HG03439 (cell line): ENCODE measurements at regions not wholly inside any gene's neighbourhood (a gene's known extent, or its start where the extent isn't known, plus 50 kb on each side); places are given as distances from the start of the nearest gene placed in this dataset.

ENCODE experiments used
- ATAC-seq: cut with Tn5 transposase; IDR thresholded peaks from one replicate; pipeline ENCODE4 v1.9.1; 2021; ENCODE audit warnings: mild to moderate bottlenecking, moderate library complexity; ENCODE audit not compliant: unreplicated experiment

DNA sequence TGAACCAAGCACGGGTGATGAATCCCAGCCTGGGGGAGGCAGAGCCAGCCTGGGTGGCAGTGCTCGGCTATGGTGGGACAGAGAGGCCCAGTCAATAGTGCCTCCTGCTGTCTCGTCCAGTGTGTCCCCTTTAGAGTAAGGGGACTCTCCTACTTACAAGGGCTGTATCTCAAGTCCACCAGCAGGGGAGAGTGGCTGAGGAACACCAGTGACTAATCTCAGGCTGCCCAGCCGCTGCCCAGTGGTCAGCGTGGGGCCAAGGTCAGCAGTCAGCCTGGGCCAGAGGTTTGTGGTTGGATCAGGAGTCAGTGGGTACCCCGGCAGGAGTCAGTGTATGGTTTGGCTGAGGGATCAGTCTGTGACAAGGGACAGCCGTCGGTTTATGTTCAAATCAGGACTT, 109.2 kb upstream of the RUNX3 start:
- no peak for ATAC-seq

DNA sequence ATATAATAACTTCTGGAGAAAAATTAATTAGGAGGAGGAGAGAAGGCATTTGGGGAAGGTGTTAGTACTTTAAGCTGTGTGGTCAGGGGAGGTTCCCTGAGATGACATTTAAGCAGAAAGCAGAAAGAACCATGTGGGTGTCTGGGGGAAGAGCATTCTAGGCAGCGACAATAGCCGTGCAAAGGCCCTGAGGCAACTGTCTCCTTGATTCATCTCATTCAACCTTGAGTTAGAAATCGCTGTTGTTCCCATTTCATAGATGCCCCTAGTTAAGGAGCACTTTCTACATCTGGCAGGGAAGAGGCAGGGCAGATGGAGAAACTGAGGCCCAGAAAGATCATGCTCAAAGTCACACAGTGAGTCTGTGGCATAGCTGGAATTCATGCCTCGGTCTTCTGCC, 108.6 kb upstream of the RUNX3 start:
- no peak for ATAC-seq

DNA sequence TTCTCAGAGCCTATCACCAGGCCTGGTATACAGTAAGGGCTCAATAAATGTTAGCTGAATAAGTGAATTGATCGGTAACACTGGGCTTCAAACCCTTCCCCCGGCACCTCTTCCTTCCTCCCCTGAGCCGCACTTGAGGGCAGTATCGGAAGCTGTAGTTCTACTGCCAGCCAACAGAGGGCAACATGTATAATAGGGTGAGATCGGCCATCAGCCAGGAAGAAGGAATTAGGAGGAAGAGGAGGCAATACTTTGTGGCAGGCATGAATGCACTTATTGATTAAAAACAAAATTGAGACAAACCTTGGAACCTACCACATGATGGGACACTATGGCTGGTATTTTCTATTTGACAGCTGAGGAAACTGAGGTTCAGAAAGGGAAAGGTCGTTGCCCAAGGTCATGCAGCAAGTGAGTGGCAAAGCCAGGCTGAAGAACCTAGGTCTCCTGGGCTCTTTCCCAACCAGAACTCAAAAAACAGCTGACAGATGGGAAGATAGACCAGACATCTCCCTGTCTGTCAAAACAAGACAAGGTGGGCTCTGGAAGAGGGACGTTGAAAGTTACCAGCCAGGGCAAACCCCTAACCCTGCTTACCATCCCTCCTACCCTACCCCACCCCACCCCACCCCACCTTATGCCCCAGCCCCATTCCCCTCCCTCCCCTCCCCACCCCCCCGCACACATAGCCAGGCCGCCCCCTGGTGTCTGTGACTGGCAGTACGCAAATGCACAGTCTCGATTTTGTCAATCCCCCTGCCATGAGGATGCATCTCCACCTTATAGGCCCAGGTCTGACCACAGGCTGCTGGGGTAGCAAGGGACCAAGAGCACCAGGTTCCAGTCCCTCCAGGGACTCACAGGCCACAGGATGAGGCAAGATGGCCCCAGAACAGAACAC, 107.3 kb upstream of the RUNX3 start:
- no peak for ATAC-seq

DNA sequence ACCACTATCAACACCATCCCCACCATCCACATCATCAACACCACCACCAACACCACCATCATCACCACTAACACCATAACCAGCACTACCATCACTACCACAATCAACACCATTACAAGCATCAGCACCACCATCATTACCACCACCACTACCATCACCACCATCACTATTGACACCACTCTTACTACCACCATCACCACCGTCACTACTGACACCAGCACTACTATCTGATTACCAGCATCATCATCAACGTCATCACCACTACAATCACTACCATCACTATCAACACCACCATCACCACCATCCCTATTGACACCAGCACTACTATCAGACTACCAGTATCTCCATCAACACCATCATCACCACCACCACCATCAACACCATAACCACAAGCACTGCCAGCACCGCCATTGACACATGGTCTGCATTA, 106.1 kb upstream of the RUNX3 start:
- ATAC-seq, result no peak

DNA sequence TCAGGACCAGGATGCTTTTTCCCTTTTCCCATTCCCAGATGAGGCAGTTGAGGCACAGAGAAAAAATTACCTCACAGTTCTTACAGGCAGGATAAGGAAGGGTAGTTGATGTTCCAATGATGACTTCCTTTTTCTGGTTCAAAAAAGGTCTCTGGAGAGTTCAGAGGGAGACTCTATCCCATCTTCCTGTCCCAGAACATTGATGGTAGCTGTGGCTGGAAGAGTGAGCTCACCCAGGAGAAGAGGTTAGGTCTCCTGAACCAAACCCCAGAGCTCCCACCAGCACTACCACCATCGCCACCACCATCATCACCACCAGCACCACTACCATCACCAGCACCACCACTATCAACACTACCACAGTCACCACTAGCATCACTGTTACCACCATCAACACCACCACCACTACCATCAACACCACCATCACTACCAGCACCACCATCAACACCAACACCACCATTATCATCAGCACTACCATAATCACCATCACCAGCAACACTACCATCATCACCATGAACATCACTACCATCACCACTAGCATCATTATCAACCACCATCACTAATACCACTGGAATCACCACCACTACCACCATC, 105.5 kb upstream of the RUNX3 start:
- no peak for ATAC-seq

DNA sequence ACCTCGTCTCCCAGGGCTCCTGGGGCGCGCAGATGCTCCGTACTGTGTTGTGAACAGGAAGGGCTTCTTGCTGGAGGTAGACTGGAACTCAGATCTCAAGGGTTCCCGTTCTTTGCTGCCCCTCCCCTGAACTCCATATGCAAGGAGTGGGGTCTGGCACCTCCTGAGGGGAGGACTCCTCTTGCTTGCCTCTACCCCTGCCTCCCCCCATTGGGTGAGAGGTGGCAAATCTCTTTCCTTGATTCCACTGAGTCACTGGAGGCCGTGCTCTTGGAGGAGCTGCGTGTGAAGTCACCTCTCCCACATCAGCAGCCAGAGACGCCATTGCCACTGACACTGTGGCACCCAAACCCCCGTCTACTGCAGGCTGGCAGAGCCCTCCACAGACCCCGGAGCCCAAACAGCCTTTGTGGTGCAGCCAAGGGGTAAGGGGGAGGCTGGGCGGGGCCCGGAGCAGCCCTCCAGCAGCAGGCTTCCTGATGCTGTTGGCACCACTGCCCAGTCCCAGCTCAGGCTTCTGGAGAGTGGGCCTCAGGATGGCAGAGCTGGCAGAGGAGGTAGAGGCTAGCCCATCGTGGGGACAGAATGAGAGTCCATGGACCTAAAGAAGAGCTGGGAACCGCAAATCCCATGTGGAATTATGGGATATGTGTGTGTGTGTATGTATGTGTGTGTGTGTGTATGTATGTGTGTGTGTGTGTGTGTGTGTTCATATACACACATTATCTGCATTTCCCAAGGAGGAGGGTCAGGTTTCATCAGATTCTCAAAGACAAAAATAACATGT, 104.9 kb upstream of the RUNX3 start:
- no peak for ATAC-seq

DNA sequence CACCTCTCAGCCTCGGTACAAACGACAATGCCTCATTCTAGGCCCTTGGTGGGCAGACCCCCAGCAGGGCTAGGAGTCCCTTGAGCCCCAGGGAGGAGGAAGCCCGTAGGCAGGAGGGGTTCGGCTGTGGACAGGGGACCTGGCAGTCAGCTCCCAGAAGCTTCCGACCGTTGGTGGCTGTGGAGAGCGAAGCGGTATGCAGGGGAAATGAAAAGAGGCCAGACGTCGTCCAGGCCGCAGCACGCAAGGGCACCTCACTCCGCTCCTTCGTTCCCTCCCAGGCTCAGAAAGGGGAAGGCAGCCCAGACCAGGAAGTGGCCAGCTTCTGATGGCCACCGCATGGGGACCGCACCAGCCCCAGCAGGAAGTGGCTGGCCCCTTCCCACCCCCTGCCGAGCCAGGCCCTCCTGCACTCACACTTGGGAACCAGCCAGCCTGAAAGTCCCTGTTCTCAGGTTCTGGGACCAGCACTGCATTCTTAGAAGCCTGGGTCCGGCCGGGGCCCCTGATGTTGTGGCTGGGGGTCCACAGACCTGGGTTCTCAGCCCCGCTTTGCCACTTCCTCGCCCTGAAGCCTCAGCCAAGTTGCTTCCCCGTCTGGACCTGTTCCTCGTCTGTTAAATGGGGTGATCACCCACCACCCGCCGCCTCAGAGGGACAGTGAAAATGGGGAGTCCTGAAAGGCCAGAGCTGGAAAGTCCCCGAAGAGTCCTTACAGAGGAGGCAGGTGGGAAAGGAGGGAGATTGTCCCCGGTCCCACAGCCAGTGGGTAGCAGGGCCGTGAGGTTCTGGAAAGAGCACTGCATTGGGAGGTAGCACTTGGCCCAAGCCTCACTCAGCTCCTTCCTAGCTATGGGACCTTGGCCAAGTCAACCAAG, 104.0 kb upstream of the RUNX3 start:
- ATAC-seq, result no peak

DNA sequence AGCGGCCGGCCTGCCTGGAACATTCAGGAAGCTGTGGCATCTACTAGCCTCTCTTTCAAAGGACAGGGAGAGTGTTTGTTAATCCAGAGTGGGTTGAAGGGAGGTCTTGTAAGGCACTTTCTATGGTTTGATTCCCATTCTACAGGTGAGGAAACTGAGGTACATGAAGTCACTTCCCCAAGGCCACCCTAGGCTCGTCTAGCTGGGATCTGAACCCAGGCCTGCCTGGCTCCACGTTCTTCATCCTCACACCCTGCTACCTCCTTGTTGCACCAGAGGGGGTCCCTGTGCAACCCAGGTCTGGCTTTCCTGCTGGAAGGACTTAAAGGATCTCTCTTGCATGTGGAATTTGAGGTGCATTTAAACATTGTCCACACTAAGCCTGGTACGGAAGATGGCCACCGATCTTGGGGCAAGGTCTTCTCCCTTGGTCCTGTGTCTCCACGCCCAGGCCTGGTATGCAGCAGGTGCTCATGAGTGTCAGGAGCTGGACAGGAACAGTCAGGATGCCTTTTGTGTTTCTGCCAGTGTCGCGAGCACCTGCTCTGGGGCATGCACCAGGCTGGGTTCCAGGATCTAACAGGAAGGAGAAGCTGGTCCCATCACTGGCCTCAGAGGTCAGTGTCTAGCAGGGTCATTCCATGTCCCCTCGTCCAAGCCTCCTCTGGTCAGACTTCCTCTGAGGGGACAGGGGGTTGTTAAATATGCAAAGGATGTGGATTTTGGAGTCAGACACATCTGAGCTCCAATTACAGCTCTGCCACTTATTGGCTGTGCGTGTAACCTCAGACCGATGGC, 103.2 kb upstream of the RUNX3 start:
- no peak for ATAC-seq

DNA sequence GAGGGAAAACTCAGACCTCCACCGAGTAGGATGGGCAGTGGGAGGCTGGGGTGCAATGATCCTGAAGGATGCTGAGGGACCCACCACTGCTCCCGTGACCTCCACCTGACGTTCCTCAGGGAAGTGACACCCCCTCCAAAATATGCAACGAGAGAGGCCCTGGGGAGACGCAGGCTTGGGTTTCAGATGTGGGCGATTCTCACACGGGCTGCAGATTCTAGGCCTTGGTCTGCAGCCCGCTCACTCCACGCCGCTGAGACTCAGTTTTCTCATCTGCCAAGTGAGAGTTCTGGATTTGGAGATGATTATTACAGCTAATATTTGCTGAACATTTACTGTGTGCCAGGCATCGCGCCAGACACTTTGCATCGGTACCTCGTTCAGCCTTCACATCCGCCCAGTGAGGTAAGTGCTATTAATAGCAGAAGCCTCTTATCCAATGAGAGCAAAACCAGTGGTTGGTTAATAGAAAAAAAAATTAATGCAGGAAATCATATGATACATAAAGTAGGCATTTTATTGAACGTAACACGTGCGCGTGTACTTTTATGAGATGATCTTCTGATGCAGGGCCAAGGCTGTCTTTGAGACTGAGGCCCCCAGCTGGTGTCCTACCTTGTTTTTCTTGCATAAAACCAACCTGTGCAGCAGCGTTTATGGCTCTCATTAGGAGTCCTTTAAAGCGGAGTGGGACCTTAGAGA, 102.0 kb upstream of the RUNX3 start:
- ATAC-seq, result peak; percentile 42

DNA sequence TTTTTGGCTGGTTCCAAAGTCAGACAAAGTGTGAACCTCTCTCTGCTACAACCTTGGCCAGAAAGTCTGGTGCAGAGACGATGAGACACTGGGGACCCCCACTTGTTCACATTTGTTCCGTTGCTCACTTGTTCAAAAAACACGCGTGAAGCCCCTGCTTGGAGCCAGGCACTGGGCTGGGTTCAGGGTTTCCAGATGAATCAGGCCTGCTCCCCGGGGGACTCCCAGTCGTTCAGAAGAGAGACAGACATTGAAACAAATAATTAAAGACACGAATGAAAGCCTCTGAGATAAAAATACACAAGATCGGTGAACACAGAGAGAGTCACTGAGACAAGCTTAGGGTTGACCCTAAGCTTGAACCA, 101.5 kb upstream of the RUNX3 start:
- ATAC-seq, result peak; percentile 23

DNA sequence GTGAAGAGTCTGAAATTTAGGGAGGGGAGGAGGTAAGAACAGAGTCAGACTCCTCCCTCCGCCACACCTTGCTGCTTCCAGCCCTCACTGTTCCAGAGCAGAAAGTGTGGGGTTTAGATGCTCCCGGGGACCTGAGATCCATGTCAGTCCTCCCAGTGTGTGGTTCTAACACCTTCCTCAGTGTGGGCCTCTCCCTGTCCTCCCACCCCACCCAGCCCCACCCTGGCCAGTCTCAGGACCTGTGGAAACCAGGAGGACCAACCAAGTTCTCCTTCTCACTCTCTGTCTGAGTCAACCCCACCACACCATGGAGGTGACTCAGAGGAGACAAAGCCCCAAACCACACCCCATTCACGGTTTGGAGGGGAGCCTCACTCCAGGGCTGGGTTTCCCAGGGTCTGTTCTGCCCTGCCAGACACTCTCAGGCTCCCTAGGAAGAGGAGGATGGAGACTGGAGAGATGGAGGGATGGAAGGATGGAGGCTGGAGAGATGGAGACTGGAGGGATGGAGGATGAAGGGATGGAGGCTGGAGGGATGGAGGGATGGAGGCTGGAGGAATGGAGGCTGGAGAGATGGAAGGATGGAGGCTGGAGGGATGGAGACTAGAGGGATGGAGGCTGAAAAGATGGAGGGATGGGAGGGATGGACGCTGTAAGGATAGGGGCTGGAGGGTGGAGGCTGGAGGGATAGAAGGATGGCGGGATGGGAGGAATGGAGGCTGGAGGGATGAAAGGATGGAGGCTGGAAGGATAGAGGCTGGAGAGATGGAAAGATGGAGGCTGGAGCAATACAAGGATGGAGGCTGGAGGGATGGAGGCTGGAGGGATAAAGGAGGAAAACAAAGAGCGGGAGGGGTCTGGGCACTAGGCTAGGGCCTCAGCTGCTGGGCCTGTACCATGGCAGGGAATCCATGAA, 100.9 kb upstream of the RUNX3 start:
- ATAC-seq, result peak; percentile 1

DNA sequence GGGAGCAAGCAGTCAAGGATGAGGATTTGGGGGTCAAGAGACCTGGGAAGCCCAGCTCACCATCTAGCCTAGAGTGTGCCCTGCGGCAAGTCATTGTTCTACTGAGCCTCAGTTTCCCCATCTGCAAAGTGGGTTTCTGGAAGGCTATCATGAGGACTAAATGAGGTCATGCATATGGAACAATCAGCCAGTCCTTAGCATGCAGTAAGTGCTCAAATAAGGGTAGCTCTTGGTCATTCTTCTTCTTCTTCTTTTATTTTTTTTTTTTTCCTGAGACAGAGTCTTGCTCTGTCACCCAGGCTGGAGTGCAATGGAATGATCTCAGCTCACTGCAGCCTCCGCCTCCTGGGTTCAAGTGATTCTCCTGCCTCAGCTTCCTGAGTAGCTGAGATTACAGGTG, 99.9 kb upstream of the RUNX3 start:
- ATAC-seq, result no peak

DNA sequence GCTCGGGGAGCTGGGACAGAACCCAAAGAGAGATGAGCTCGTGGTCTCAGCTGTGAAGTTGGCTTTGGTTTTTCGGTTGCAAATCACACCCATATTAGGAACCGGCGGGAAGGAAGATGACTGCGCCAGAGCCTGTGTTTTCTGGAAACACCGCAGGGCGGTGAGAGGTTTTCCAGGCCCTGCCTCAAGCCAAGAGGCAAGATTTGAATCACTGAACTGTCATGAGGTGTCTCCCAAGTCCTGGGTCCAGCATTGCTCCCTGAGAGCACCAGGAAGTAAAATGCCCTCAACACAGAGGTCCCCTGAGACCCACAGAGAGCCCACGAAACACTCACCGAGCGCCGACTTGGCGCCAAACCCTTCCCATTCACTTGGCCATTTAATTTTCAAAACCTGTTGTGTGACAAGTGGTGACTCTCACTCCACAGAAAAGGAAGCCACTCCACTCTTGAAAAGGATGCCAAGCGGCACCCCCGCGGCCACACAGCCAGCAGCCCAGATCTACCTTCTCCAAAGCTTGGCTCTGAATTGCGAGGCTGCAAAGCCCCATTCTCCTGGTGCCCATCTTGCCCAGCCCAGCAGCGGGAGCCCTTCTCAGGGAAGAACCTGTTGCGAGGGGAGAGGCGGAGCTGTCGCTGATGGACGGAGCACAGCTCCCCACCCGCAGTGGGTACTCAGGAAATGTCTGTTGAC, 99.0 kb upstream of the RUNX3 start:
- ATAC-seq, result no peak

DNA sequence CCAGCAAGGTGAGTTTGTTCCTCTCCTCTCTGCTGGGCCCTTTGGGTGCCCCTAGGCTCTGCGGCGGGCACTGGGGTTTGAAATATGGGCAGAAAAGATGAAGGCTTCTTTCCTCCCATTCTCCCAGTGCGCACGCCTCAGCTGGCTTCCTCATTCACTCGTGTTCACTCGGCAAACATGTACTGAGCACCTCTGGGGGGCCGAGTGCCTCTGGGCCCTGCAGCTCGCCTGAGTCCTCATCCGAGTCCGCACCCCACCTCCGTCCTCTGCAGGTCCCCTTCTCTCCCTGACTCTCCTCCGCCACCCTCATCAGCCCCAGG, 98.5 kb upstream of the RUNX3 start:
- ATAC-seq, result no peak

DNA sequence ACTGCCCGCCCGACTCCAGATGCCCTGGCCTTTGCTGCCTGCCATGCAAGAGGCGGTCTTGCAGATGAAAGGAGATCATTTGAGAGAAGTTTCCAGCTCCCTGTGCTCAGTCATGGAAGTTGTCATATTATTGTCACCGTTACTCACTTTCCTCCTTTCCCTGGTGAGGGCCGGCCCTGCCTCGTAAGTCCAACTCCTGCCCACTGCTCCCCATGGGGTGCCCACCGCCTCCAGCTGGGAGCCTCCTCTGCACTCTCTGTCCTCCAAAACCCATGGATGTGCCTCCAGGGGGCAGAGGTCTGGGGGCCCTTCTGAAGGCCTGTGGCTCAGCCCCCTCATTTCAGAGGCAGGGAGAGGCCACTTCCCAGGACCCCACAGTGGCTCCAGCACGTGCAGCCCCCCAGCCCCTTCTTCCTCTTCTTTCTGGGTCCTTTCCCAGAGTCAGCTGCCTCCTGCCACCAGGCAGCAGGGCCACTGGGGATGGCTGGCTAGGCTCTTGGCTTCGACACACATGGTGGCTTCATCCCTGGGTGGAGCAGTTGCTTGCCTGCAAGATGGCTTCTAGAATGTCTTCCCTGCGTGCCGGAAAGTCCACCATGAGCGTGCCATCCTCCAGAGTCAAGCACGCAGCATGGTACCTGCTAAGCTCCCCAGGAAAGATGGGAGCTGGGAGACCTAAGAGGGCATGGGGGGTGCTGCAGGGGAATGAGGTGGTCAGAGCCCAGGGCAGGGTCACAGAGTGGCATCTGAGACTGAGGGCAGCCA, 97.9 kb upstream of the RUNX3 start:
- no peak for ATAC-seq

DNA sequence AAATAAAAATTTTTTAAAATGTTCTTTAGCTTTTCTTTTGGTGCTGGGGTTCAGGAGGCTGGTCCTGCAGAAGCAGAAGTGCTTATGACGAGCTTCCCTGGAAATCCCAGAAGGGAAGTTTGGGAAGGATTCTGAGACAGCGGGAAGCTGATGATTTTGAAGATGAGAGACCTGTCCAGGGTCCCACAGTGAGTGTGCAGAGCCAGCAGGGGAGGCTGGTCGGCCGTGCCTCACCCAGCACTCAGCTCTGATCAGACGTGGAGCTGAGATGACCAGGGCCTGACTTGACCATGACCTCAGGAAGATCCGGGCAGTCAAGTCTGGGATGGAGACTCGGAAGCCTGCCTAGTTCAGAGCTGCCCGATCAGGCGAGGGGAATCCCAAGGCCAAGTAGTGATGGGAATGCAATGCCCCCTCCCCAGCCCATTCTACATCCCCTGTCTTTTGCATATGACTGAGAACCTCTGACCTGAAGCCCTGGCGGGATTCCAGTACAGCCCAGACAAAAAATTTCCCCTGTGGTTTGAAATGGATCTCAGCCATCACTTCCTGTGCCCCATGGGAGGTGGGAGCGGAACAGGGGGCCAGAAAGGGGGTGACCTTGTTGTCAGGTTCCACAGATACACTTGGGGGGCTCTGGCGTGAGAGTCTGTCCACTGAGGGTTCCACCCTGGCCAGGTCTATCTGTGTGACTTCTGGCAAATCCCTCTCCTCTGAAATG, 96.8 kb upstream of the RUNX3 start:
- ATAC-seq, result no peak

DNA sequence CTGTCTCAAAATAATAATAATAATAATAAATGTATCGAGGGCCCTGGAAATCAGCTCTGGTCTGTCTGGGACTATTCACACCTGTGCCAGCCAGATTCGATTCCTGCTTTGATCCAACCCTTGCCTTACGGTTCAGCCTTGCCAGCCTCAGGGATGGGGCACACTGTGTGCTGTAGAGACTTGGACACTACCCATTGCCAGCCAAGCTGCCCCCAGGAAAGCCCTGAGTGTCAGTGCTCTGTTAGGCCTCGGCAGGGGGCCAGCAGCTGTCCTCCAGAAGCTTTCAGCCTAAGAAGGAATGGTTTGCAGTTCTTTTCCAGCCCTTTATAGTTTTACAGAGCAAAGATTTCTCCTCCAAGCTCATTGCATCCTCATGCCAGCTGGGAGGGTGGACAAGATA, 96.2 kb upstream of the RUNX3 start:
- ATAC-seq, result no peak
